Tibial artery (tissue), 4 donors: ENCODE measurements at regions not wholly inside any gene's neighbourhood (a gene's known extent, or its start where the extent isn't known, plus 50 kb on each side); places are given as distances from the start of the nearest gene placed in this dataset.

ENCODE experiments used
- DNase-seq, 2 donors: peaks; one replicate each; pipeline ENCODE4 v3.0.0-alpha.2; 2019
- H3K27ac ChIP-seq, 2 donors: fragments of 200-600 bp; sonication (generic) in 1 of 2; 1 replicate in 1 of 2; 2 replicates in 1 of 2; pipeline ENCODE4 v1.5.1; 2018 to 2019; ENCODE audit warnings: mild to moderate bottlenecking in 1 of 2
- H3K27me3 ChIP-seq, 2 donors: fragments of 200-600 bp; sonication (generic) in 1 of 2; one replicate each; pipeline versions ENCODE4 v1.5.1 to v1.6.0; 2016 to 2019
- H3K36me3 ChIP-seq, 3 donors: fragments of 200-600 bp; sonication (generic) in 2 of 3; one replicate each; pipeline ENCODE4 v1.5.1; 2016 to 2019; ENCODE audit warnings: mild to moderate bottlenecking in 2 of 3
- H3K4me1 ChIP-seq, 4 donors: fragments of 200-600 bp; sonication (generic) in 2 of 4; 1 replicate in 3 of 4; 2 replicates in 1 of 4; pipeline ENCODE4 v1.5.1; 2016 to 2019
- H3K4me3 ChIP-seq, 2 donors: fragments of 200-600 bp; sonication (generic) in 1 of 2; 1 replicate in 1 of 2; 2 replicates in 1 of 2; pipeline ENCODE4 v1.5.1; 2018 to 2019; ENCODE audit warnings: mild to moderate bottlenecking in 2 of 2
- H3K9me3 ChIP-seq, 3 donors: fragments of 200-600 bp; sonication (generic) in 1 of 3; one replicate each; pipeline ENCODE4 v1.5.1; 2016 to 2019
- CTCF ChIP-seq, 2 experiments: fragments of 200-600 bp in 1 of 2; fragments of 450-650 bp in 1 of 2; IDR thresholded peaks; one replicate each; pipeline ENCODE4 v1.5.1; 2017 to 2019; ENCODE audit warnings: antibody characterized with exemption in 2 of 2, mild to moderate bottlenecking in 1 of 2, moderate library complexity in 1 of 2
- intact Hi-C: fragments of 100-400 bp; cut with DNase I; formaldehyde crosslinking; loops from one replicate; pipeline ENCODE4 v1.15.0; 2023; ENCODE audit warnings: low total_unique reads

- Histone ChIP-seq H3K27ac (no peak overlapping the region), H3K27me3 (no peaks in the 10 kb centered on the region), H3K4me3 (no peak overlapping the region), H3K4me1 (no peaks in the 10 kb centered on the region), H3K36me3 (no peaks in the 10 kb centered on the region), H3K9me3 (no peaks in the 10 kb centered on the region)
- intact Hi-C loops = no loop called here
- no peak for TF ChIP-seq CTCF (IDR thresholded peaks at IDR 0.05)
- no peak for DNase-seq
Observed at GRCh38 chr10:88187472-88187871, 324.0 kb downstream of the PTEN start.

GRCh38 chr10:88190123-88190522 is 326.7 kb downstream of the PTEN start:
- no peak for DNase-seq
- no peaks in the 10 kb centered on the region for H3K9me3 ChIP-seq
- no peak overlapping the region for H3K4me3 ChIP-seq
- no peak overlapping the region for H3K27ac ChIP-seq
- no peaks in the 10 kb centered on the region for H3K27me3 ChIP-seq
- no peaks in the 10 kb centered on the region for H3K36me3 ChIP-seq
- no peak for TF ChIP-seq CTCF (IDR thresholded peaks at IDR 0.05)
- no peaks in the 10 kb centered on the region for H3K4me1 ChIP-seq
- intact Hi-C loops = no loop called here

GRCh38 chr10:88190540-88191235 is 327.3 kb downstream of the PTEN start:
- no peak overlapping the region for H3K4me3 ChIP-seq
- DNase-seq = no peak
- no peaks in the 10 kb centered on the region for H3K27me3 ChIP-seq
- no peaks in the 10 kb centered on the region for H3K4me1 ChIP-seq
- H3K9me3 ChIP-seq = no peaks in the 10 kb centered on the region
- H3K27ac ChIP-seq = no peak overlapping the region
- no peak for TF ChIP-seq CTCF (IDR thresholded peaks at IDR 0.05)
- no peaks in the 10 kb centered on the region for H3K36me3 ChIP-seq
- intact Hi-C loops = no loop called here

- no peaks in the 10 kb centered on the region for H3K36me3 ChIP-seq
- H3K4me1 ChIP-seq = no peaks in the 10 kb centered on the region
- H3K4me3 ChIP-seq = no peak overlapping the region
- intact Hi-C loops = no loop called here
- DNase-seq = no peak
- no peak overlapping the region for H3K27ac ChIP-seq
- no peaks in the 10 kb centered on the region for H3K27me3 ChIP-seq
- no peaks in the 10 kb centered on the region for H3K9me3 ChIP-seq
- TF ChIP-seq CTCF (IDR thresholded peaks at IDR 0.05) = no peak
Observed at GRCh38 chr10:88193018-88193417, 329.6 kb downstream of the PTEN start.

GRCh38 chr10:88194041-88194887 is 330.8 kb downstream of the PTEN start:
- DNase-seq = no peak
- TF ChIP-seq CTCF (IDR thresholded peaks at IDR 0.05) = no peak
- H3K9me3 ChIP-seq = no peaks in the 10 kb centered on the region
- no peak overlapping the region for H3K27ac ChIP-seq
- H3K4me1 ChIP-seq = no peaks in the 10 kb centered on the region
- no peak overlapping the region for H3K4me3 ChIP-seq
- intact Hi-C loops = no loop called here
- H3K27me3 ChIP-seq = no peaks in the 10 kb centered on the region
- H3K36me3 ChIP-seq = no peaks in the 10 kb centered on the region
